ENCODE measurements at regions not wholly inside any gene's neighbourhood (a gene's known extent, or its start where the extent isn't known, plus 50 kb on each side); places are given as distances from the start of the nearest gene placed in this dataset.

DNA sequence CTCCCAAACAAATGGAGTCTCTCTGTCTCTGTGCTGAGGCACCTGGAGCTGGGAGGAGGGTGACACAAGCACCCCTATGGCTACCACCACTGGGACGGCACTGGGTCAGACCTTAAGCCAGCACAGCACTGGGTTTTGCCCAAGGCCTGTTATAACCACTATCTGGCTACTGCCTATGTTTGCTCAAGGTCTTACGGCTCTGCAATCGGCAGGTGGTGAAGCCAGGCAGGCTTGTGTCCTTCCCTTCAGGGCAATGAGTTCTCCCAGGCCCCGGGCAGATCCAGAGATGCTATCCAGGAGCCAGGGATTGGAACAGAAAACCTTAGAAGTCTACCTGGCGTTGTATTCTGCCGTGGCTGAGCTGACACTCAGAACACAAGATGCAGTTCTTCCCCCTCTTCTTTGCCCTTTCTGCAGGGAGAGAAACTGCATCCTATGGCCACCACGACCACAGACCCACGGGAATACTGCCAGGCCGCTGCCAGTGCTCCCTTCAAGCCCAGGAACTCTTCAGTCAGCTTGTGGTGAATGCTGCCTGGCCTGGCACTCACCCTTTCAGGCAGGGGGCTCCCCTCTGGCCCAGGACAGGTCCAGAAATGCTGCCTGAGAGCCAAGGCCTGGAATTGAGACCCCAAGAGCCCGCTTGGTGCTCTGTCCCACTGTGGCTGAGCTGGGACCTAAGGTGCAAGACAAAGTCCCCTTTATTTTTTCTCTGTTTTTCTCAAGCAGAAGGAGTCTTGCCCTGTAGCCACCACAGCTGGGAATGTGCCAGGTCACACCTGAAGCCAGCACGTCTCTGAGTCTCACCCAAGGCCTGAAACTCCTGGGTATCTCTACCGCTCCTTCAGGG, 67.0 kb upstream of the FRMD1 start:
- Histone ChIP-seq H3K79me2 (ENCODE audit: control insufficient read depth, insufficient read depth, low read length) (no peaks in the 10 kb centered on the region), H3K4me3 (ENCODE audit: control extremely low read depth in 1 of 5, extremely low read depth in 1 of 5, insufficient read depth in 1 of 5, low read depth in 2 of 5, low read length in 4 of 5) (no peak overlapping the region), H3K9ac (ENCODE audit: low read length) (no peak overlapping the region), H4K20me1 (ENCODE audit: control insufficient read depth, insufficient read depth, low read length, poor library complexity, severe bottlenecking) (no peaks in the 10 kb centered on the region), H3K9me3 (ENCODE audit: control extremely low read depth in 1 of 3, control insufficient read depth in 2 of 3, insufficient read depth in 1 of 3, low read length in 2 of 3) (peaks cover 0 to 5% (median 0%) of the 10 kb centered on the region in 3 donors), H3K27me3 (replicated peaks in 1 of 4; ENCODE audit: control extremely low read depth in 1 of 4, control insufficient read depth in 3 of 4, insufficient read depth in 4 of 4, low read length in 3 of 4) (no peaks in the 10 kb centered on the region), H3K4me2 (replicated peaks; ENCODE audit: low read depth, low read length, poor library complexity, severe bottlenecking) (no peak overlapping the region), H3K36me3 (replicated peaks in 1 of 2; ENCODE audit: control extremely low read depth in 1 of 2, control insufficient read depth in 1 of 2, extremely low read depth in 1 of 2, insufficient read depth in 2 of 2, low read length in 1 of 2) (no peaks in the 10 kb centered on the region), H3K4me1 (ENCODE audit: control insufficient read depth in 2 of 2, insufficient read depth in 2 of 2, low read length in 2 of 2) (no peaks in the 10 kb centered on the region), H3K27ac (ENCODE audit: low read length in 2 of 2) (no peak overlapping the region), H2AFZ (ENCODE audit: insufficient read depth, low read depth, low read length, poor library complexity, severe bottlenecking) (no peak overlapping the region)
- intact Hi-C loops (cut with micrococcal nuclease) = no loop called here
- Mint-ChIP-seq H3K4me1 (no peaks in the 10 kb centered on the region), H3K9me3 (ENCODE audit: insufficient read depth) (no peaks in the 10 kb centered on the region), H3K27ac (no peak overlapping the region), H3K4me3 (no peak overlapping the region), H3K27me3 (peaks cover 20% of the 10 kb centered on the region)
- ATAC-seq (ENCODE audit: low read depth) (no peak), DNase-seq (no peak)
- ChIA-PET POLR2A (no interaction called here), CTCF (interaction anchor here (1.0 kb wide), 1 partner anchor 113 kb away, joined by 3 read pairs; no protein-coding TSS in a partner anchor)
- no peak for TF ChIP-seq EZH2 (IDR thresholded peaks at IDR 0.05; ENCODE audit: borderline replicate concordance, insufficient read depth, low read depth, low read length, poor library complexity, severe bottlenecking)
- no peak for TF ChIP-seq CTCF (IDR thresholded peaks at IDR 0.05)
- WGBS (ENCODE audit: insufficient coverage) = 89% methylated on average over 12 of the region's 12 CpGs

- ChIA-PET CTCF (no interaction called here), POLR2A (no interaction called here)
- TF ChIP-seq CTCF (IDR thresholded peaks at IDR 0.05) = no peak
- no peak for TF ChIP-seq EZH2 (IDR thresholded peaks at IDR 0.05; ENCODE audit: borderline replicate concordance, insufficient read depth, low read depth, low read length, poor library complexity, severe bottlenecking)
- Histone ChIP-seq H3K27me3 (replicated peaks in 1 of 4; ENCODE audit: control extremely low read depth in 1 of 4, control insufficient read depth in 3 of 4, insufficient read depth in 4 of 4, low read length in 3 of 4) (no peaks in the 10 kb centered on the region), H3K4me1 (ENCODE audit: control insufficient read depth in 2 of 2, insufficient read depth in 2 of 2, low read length in 2 of 2) (no peaks in the 10 kb centered on the region), H3K27ac (ENCODE audit: low read length in 2 of 2) (no peak overlapping the region), H3K9me3 (ENCODE audit: control extremely low read depth in 1 of 3, control insufficient read depth in 2 of 3, insufficient read depth in 1 of 3, low read length in 2 of 3) (no peaks in the 10 kb centered on the region), H3K4me2 (replicated peaks; ENCODE audit: low read depth, low read length, poor library complexity, severe bottlenecking) (no peak overlapping the region), H3K79me2 (ENCODE audit: control insufficient read depth, insufficient read depth, low read length) (no peaks in the 10 kb centered on the region), H3K4me3 (ENCODE audit: control extremely low read depth in 1 of 5, extremely low read depth in 1 of 5, insufficient read depth in 1 of 5, low read depth in 2 of 5, low read length in 4 of 5) (no peak overlapping the region), H4K20me1 (ENCODE audit: control insufficient read depth, insufficient read depth, low read length, poor library complexity, severe bottlenecking) (no peaks in the 10 kb centered on the region), H3K9ac (ENCODE audit: low read length) (no peak overlapping the region), H3K36me3 (replicated peaks in 1 of 2; ENCODE audit: control extremely low read depth in 1 of 2, control insufficient read depth in 1 of 2, extremely low read depth in 1 of 2, insufficient read depth in 2 of 2, low read length in 1 of 2) (no peaks in the 10 kb centered on the region), H2AFZ (ENCODE audit: insufficient read depth, low read depth, low read length, poor library complexity, severe bottlenecking) (no peak overlapping the region)
- intact Hi-C loops (cut with micrococcal nuclease) = no loop called here
- Mint-ChIP-seq H3K4me1 (no peaks in the 10 kb centered on the region), H3K4me3 (no peak overlapping the region), H3K27ac (no peak overlapping the region), H3K27me3 (peaks cover 9% of the 10 kb centered on the region), H3K9me3 (ENCODE audit: insufficient read depth) (no peaks in the 10 kb centered on the region)
- DNase-seq (no peak), ATAC-seq (ENCODE audit: low read depth) (no peak)
- 79% methylated on average over 3 of the region's 4 CpGs for WGBS (ENCODE audit: insufficient coverage)
Measured at GRCh38 chr6:168139121-168139520, 60.1 kb upstream of the FRMD1 start.
